Activated naive CD4-positive, alpha-beta T cell treated with anti-CD3 and anti-CD28 coated beads, Interleukin-2, amount 50 U/mL, for 24 hours (primary cell): ENCODE measurements at regions not wholly inside any gene's neighbourhood (a gene's known extent, or its start where the extent isn't known, plus 50 kb on each side); places are given as distances from the start of the nearest gene placed in this dataset.

Source experiments
- H3K27ac Mint-ChIP-seq: one replicate; pipeline ENCODE4 v1.8.0; 2021; ENCODE audit warnings: mild to moderate bottlenecking, mixed read lengths
- H3K27me3 Mint-ChIP-seq: one replicate; pipeline ENCODE4 v1.8.0; 2021; ENCODE audit warnings: mixed read lengths
- H3K36me3 Mint-ChIP-seq: one replicate; pipeline ENCODE4 v1.8.0; 2021; ENCODE audit warnings: mixed read lengths
- H3K4me1 Mint-ChIP-seq: one replicate; pipeline ENCODE4 v1.8.0; 2021; ENCODE audit warnings: mixed read lengths
- H3K4me3 Mint-ChIP-seq: one replicate; pipeline ENCODE4 v1.8.0; 2021; ENCODE audit warnings: mild to moderate bottlenecking, mixed read lengths
- H3K9me3 Mint-ChIP-seq: one replicate; pipeline ENCODE4 v1.8.0; 2021; ENCODE audit warnings: mixed read lengths

DNA sequence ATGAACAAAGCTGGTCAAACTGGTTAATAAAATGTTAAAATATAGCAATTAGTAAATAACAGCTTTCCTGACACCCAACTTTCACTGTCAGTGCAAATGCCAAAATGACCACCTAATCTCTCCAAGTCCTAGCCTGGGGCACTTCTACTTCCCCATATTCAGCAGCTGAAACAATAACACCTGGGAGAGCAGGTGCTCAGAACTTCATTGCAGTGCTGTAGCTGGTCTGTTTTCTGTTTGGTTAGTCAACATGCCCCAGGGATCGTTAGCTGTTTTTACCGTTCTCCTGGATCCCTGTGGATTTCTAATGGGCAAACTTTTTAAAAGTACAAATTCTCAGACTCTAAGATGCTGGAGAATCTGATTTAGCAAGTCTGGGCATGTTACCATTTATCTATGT is 759.7 kb downstream of the GALC start:
- H3K4me3 Mint-ChIP-seq, result no peak overlapping the region
- H3K36me3 Mint-ChIP-seq, result no peaks in the 10 kb centered on the region
- H3K27ac Mint-ChIP-seq, result no peak overlapping the region
- H3K27me3 Mint-ChIP-seq, result no peaks in the 10 kb centered on the region
- peaks cover 6% of the 10 kb centered on the region for H3K9me3 Mint-ChIP-seq
- H3K4me1 Mint-ChIP-seq, result no peaks in the 10 kb centered on the region

DNA sequence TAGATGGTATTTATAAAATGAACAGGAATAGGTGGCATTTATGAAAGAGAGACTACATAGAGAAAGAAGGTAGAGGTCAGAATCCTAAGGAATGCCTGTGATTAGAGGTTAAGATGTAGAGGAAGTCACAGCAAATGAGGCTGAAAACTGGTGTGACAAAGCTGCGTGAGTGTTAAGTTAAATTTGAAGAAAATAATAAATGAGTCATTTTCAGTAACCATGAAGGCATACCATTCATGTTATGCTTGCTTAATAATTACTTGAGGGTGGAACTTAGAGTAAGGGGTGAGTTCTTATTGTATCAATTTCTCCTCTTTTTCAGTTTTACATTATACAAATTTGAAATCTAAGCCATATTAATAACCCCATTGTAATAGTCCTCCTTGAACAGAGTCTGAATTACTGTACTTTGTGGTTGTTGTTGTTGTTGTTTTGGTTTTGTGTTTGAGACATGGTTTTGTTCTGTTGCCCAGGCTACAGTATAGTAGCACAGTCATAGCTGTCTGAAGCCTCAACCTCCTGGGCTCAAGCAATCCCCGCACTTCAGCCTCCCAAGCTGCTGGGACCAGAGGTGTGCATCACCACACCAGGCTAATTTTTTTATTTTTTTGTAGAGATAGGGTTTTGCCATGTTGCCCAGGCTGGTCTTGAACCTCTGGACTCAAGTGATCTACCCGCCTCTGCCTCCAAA is 761.5 kb downstream of the GALC start:
- H3K36me3 Mint-ChIP-seq, result no peaks in the 10 kb centered on the region
- no peak overlapping the region for H3K4me3 Mint-ChIP-seq
- H3K4me1 Mint-ChIP-seq, result no peaks in the 10 kb centered on the region

DNA sequence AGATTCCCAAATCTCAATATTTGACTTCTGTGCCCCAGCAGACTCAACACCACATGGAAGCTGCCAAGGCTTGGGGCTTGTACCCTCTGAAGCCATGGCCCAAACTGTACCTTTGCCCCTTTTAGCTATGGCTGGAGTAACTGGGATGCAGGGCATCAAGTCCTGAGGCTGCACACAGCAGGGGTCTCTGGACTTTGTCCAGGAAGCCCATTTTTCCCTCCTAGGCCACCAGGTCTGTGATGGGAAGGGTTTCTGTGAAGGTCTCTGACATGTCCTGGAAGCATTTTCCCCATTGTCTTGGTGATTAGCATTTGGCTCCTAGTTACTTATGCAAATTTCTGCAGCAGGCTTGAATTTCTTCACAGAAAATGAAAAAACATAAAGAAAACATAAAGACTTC is 762.3 kb downstream of the GALC start:
- Mint-ChIP-seq H3K36me3 (no peaks in the 10 kb centered on the region), H3K27me3 (no peaks in the 10 kb centered on the region), H3K9me3 (peaks cover 14% of the 10 kb centered on the region), H3K4me1 (no peaks in the 10 kb centered on the region), H3K27ac (no peak overlapping the region), H3K4me3 (no peak overlapping the region)

More for the DNA sequence above, 761.5 kb downstream of the GALC start:
- Mint-ChIP-seq H3K27me3 (no peaks in the 10 kb centered on the region), H3K9me3 (peaks cover 14% of the 10 kb centered on the region), H3K27ac (no peak overlapping the region)

DNA sequence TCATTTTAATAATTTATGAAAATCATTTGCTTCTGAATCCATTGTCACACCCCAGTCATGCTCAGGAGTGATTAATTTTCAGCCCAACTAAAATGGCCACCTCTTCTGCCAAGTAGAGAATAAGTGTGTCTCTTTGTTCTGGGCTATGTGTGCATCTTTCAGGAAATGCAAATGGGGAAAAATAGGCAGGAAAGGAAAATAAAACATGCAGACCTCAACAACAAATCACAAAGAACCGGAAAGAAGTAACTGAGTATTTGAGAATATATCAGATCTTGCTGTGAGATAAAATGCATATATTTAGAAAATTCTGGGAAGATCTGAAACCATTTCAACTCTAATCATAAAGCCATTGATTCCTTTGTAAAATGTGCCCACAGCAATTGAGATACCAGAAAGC is 763.9 kb downstream of the GALC start:
- H3K36me3 Mint-ChIP-seq, result no peaks in the 10 kb centered on the region
- no peak overlapping the region for H3K27ac Mint-ChIP-seq
- H3K4me1 Mint-ChIP-seq, result no peaks in the 10 kb centered on the region
- H3K27me3 Mint-ChIP-seq, result no peaks in the 10 kb centered on the region
- no peak overlapping the region for H3K4me3 Mint-ChIP-seq
- peaks cover 14% of the 10 kb centered on the region for H3K9me3 Mint-ChIP-seq

DNA sequence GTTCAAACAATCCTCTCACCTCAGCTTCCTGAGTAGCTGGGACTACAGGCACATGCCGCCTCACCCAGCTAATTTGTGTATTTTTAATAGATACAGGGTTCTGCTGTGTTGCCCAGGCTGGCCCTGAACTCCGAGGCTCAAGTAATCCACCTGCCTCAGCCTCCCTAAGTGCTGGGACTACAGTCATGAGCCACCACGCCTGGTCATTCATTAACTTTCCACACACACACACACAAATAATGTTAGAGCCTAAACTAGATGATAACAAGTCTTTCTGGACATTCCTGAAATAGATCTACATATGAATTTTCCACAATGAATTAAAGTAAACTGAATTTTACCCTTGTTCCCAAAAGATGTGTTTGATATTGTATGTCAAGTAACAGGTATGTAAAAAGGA is 776.0 kb downstream of the GALC start:
- H3K9me3 Mint-ChIP-seq, result peaks cover 17% of the 10 kb centered on the region
- no peaks in the 10 kb centered on the region for H3K36me3 Mint-ChIP-seq
- H3K27me3 Mint-ChIP-seq, result peaks cover 1% of the 10 kb centered on the region
- H3K27ac Mint-ChIP-seq, result no peak overlapping the region
- H3K4me1 Mint-ChIP-seq, result no peaks in the 10 kb centered on the region
- H3K4me3 Mint-ChIP-seq, result no peak overlapping the region

DNA sequence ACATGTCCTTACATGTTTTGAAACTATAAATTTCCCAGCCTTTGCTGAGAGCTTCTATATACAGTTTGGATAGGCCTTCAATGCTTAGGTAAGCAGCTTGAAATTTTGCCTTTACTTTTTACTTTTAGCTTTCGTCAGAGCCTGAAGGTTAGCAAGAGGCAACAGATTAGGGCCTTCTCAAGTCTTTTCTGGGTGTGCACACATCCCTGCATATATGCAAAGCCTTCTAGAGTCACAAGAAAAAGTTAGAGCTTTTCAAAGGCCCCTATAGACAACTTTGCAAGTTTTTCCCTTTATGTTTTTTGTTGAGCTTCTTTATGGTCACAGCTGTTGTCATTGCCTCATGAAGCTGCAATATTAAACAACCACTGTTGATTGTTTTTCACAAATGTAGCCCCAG is 778.4 kb downstream of the GALC start:
- H3K27ac Mint-ChIP-seq, result no peak overlapping the region
- H3K4me1 Mint-ChIP-seq, result no peaks in the 10 kb centered on the region
- H3K36me3 Mint-ChIP-seq, result no peaks in the 10 kb centered on the region
- peaks cover 1% of the 10 kb centered on the region for H3K27me3 Mint-ChIP-seq
- H3K9me3 Mint-ChIP-seq, result peaks cover 28% of the 10 kb centered on the region
- H3K4me3 Mint-ChIP-seq, result no peak overlapping the region

DNA sequence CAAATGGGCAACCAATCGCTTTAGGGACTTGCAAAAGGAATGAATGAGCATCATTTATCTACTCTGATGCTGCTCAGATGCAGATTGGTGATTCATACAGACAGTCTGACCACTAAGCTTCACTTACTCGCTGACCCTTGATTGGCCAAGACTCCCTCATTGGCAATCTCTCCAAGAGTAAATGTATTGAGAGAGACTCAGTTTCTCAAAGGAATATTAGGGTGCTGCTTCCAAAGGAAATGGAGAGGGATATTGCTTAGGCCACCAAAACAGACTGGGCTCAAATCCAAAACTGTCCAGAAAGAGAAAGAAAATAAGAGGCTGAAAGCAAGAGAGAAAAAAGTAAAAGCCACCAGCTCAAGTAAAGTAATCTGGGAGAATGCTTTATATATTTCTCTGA is 785.2 kb downstream of the GALC start:
- Mint-ChIP-seq H3K4me1 (no peaks in the 10 kb centered on the region), H3K27me3 (no peaks in the 10 kb centered on the region), H3K36me3 (no peaks in the 10 kb centered on the region), H3K9me3 (peaks cover 21% of the 10 kb centered on the region), H3K27ac (no peak overlapping the region), H3K4me3 (no peak overlapping the region)

DNA sequence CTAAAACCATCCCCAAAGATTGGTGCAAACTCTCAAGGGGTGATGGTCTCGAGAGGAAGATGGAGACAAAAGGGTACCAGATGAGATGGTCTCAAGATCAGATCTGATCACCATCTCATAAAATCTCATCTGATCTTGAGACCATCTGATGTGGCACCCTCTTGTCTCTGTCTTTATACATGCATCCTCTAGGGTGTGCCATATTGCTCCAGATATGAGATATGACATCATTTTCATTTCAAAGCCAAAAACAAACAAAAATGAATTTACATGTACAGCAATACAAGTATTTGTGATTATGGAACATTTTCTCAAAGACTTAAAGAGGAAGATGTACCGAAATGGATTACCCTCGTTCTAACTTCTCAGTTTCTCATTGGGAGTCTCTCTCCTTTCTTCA is 787.2 kb downstream of the GALC start:
- Mint-ChIP-seq H3K4me3 (no peak overlapping the region), H3K27me3 (no peaks in the 10 kb centered on the region), H3K9me3 (peaks cover 8% of the 10 kb centered on the region), H3K27ac (no peak overlapping the region), H3K36me3 (no peaks in the 10 kb centered on the region), H3K4me1 (no peaks in the 10 kb centered on the region)

DNA sequence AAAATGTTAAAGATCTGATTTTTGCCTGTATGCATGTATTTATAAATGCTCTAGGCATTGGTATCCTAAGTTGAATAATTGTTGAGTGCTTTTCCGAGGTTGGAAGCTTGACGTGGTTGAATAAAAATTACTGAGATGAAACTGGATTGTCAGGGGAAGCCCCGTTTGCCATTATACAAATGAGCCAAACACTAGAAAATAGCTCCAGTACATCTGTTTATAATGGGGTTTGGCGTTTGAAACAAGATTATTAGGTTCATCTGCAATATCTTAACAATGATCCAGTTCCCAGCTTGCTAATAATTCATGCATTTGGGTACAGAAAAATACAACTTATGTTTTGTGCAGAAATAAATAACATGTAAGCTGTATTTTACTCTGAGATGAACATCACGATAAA is 789.6 kb downstream of the GALC start:
- Mint-ChIP-seq H3K9me3 (no peaks in the 10 kb centered on the region), H3K4me3 (no peak overlapping the region), H3K27ac (no peak overlapping the region), H3K36me3 (no peaks in the 10 kb centered on the region), H3K27me3 (no peaks in the 10 kb centered on the region), H3K4me1 (no peaks in the 10 kb centered on the region)

DNA sequence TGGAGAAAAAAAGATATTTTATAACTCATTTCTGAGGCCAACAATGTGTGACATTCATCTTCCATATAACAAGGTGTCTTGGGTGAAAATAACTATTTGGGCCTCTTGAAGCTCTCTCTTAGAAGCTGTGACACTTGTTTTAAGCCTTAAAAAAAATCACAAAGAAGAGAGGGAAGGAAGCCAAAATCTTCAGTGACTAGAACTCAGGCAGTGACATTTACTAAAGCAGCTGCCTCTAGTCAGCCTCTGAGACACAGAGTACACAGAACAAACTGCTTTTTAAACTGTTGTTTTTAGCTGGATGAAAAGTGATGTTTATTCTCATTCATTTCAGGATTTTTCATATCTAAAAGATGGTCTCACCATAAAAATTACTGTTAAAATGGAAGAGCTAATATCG is 793.6 kb downstream of the GALC start:
- peaks cover 8% of the 10 kb centered on the region for H3K9me3 Mint-ChIP-seq
- no peak overlapping the region for H3K4me3 Mint-ChIP-seq
- no peaks in the 10 kb centered on the region for H3K36me3 Mint-ChIP-seq
- no peaks in the 10 kb centered on the region for H3K4me1 Mint-ChIP-seq
- H3K27me3 Mint-ChIP-seq, result no peaks in the 10 kb centered on the region
- H3K27ac Mint-ChIP-seq, result no peak overlapping the region

DNA sequence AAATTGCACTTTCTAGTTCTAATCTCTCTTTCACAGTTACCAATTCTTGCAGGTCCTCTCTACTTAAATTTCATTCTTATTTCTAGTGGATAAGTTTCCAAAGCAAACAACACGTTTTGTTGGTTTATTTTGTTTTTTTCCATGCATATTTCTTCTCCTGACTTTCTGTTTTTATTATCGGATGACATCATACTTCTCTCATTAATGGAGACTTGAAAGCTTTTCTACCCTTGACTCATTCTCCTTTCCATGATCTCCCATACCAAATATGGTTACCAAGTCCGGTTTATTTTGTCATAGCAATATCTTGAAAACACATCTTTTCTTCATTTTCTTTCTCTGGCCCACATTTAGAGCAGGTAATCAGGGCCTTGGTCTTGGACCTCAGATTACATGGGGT is 796.5 kb downstream of the GALC start:
- Mint-ChIP-seq H3K4me3 (no peak overlapping the region), H3K36me3 (no peaks in the 10 kb centered on the region), H3K27me3 (no peaks in the 10 kb centered on the region), H3K4me1 (no peaks in the 10 kb centered on the region), H3K27ac (no peak overlapping the region), H3K9me3 (peaks cover 13% of the 10 kb centered on the region)

DNA sequence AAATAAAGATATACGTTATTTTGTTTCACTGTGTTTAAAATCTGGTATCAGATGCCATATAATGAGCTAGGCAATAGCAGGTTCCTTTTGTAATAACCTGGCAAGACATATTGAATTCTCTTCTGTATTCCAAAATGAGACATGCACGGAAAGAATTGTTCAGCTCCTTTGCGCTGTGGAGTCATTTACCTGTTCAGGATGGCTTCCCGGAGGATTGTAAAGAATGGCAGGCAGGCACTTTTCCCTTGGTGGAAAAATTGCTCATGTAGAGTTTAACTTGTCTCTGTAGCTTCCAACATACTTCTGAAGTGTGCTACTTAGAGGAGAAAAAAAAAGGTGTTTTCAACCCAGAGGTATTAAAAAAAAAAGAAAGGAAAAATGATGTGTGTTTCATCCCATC is 805.2 kb downstream of the GALC start:
- Mint-ChIP-seq H3K4me1 (no peaks in the 10 kb centered on the region), H3K4me3 (no peak overlapping the region), H3K9me3 (peaks cover 15% of the 10 kb centered on the region), H3K27me3 (no peaks in the 10 kb centered on the region), H3K27ac (no peak overlapping the region), H3K36me3 (no peaks in the 10 kb centered on the region)

DNA sequence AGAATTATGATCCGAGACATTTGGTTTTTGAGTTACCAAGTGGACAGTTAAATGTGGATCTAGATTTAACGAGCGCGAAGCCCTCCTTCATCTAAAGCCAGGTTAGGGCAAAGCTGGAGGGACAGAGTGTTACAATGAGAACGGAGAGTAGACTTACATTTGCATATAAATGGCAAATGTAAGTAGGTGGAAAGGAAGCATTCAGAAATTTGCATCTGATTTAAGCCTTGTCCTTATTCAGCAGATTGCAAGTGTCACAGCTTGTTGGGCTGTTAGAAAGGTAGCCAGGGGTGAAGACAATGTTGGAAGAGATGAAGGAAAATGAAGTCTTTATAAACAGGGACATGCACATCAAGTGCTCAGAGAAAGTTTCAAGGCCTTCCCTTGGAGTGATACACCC is 806.2 kb downstream of the GALC start:
- no peaks in the 10 kb centered on the region for H3K36me3 Mint-ChIP-seq
- H3K27ac Mint-ChIP-seq, result no peak overlapping the region
- no peaks in the 10 kb centered on the region for H3K4me1 Mint-ChIP-seq
- H3K9me3 Mint-ChIP-seq, result peaks cover 15% of the 10 kb centered on the region
- H3K4me3 Mint-ChIP-seq, result no peak overlapping the region
- no peaks in the 10 kb centered on the region for H3K27me3 Mint-ChIP-seq

DNA sequence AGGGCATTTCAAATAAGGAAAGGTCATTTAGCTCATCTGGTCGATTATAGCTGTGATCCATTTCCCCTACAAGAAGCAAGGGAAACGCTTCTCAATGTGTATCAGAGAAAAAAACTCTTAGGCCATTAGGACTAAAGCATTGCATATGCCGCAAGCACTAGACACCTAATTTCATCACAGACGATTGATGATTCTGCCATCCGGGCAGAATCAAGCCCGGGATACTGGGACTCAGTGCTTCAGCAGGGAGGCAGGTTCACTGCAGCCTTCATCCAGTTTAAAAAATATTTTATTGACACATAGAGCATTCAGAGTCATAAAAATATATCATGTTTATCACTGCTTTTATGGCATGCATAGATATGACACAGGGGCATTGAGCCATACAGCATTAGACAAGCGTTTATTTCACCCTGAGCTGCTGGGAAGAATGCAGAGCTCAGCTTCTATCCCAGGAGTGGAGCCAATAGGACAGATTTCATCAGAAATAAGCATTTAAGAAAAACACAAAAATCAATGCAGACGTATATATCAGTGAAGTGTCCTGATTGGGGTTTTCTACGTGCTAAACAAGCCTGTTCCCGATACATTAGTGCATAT is 806.9 kb downstream of the GALC start:
- no peaks in the 10 kb centered on the region for H3K4me1 Mint-ChIP-seq
- no peak overlapping the region for H3K27ac Mint-ChIP-seq
- H3K9me3 Mint-ChIP-seq, result peaks cover 15% of the 10 kb centered on the region
- H3K36me3 Mint-ChIP-seq, result no peaks in the 10 kb centered on the region
- no peaks in the 10 kb centered on the region for H3K27me3 Mint-ChIP-seq
- no peak overlapping the region for H3K4me3 Mint-ChIP-seq

DNA sequence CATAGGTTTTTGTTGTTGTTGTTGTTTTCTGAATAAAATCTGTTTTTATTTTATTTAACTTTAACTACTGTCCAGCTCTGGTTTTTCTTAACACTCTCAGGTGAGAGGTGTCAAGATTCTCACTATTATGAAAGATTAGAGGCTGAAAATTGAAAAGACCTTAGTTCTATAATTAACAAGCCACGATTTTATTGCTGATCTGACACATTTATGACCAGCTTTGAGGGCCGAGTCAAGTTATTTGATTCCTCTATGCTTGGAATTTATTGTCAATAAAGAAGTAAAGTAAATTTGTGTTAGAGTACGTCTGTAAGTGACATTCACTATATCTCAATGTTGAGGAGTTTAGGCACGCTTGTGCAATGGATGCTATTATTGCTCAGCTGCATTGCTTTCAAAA is 808.8 kb downstream of the GALC start:
- no peaks in the 10 kb centered on the region for H3K4me1 Mint-ChIP-seq
- H3K4me3 Mint-ChIP-seq, result no peak overlapping the region
- no peaks in the 10 kb centered on the region for H3K36me3 Mint-ChIP-seq
- peaks cover 8% of the 10 kb centered on the region for H3K9me3 Mint-ChIP-seq
- H3K27me3 Mint-ChIP-seq, result peaks cover 2% of the 10 kb centered on the region
- no peak overlapping the region for H3K27ac Mint-ChIP-seq

DNA sequence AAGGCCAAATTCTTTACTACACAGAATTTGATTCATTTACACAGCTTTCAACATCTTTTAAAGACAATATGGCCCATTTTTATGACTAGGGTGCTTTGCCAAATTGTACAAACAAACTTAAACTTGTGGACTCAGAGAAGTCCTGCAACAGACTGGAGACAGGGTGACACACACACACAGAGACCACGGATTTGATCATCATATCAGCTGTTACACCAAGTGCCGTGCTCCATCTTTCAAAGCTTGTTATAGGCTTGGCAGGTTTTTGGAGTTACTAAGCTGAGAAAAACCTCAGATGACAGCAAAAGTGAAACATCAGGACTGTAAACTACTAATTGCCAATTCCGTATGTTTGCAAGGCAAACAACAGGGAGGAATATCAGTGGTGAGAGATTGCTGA is 811.7 kb downstream of the GALC start:
- H3K9me3 Mint-ChIP-seq, result peaks cover 6% of the 10 kb centered on the region
- H3K4me1 Mint-ChIP-seq, result no peaks in the 10 kb centered on the region
- H3K36me3 Mint-ChIP-seq, result no peaks in the 10 kb centered on the region
- H3K4me3 Mint-ChIP-seq, result no peak overlapping the region
- peaks cover 2% of the 10 kb centered on the region for H3K27me3 Mint-ChIP-seq
- H3K27ac Mint-ChIP-seq, result no peak overlapping the region

DNA sequence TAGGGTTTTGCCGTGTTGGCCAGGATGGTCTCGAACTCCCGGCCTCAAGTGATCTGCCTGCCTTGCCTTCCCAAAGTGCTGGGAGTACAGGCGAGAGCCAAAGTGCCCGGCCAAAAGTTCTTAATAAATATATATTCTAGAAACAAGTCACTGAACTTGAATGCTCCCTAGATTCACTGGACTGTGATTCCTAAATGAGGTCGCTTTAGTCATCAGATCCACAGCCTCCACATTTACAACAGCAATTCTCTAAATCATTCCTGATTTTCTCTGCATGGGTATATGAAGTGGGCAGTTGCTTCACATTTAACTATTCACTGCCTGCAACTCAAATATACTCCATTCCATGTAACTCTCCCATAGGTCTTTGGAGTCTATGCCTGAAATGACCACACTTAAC is 813.0 kb downstream of the GALC start:
- H3K27ac Mint-ChIP-seq, result no peak overlapping the region
- H3K4me3 Mint-ChIP-seq, result no peak overlapping the region
- H3K27me3 Mint-ChIP-seq, result peaks cover 2% of the 10 kb centered on the region
- no peaks in the 10 kb centered on the region for H3K36me3 Mint-ChIP-seq
- no peaks in the 10 kb centered on the region for H3K4me1 Mint-ChIP-seq
- peaks cover 6% of the 10 kb centered on the region for H3K9me3 Mint-ChIP-seq
